Uterus (tissue), 2 donors: ENCODE measurements at regions not wholly inside any gene's neighbourhood (a gene's known extent, or its start where the extent isn't known, plus 50 kb on each side); places are given as distances from the start of the nearest gene placed in this dataset.

Experiments used
- CTCF ChIP-seq, 4 experiments: fragments of 200-600 bp in 2 of 4; fragments of 450-650 bp in 2 of 4; sonication (generic) in 2 of 4; IDR thresholded peaks; one replicate each; pipeline ENCODE4 v1.5.1; 2016 to 2019; ENCODE audit warnings: antibody characterized with exemption in 4 of 4, mild to moderate bottlenecking in 2 of 4, moderate library complexity in 1 of 4
- POLR2A ChIP-seq, 2 donors: fragments of 450-650 bp; IDR thresholded peaks; one replicate each; pipeline ENCODE4 v1.6.1; 2016; ENCODE audit warnings: antibody characterized with exemption in 2 of 2, mild to moderate bottlenecking in 1 of 2, moderate library complexity in 1 of 2

DNA sequence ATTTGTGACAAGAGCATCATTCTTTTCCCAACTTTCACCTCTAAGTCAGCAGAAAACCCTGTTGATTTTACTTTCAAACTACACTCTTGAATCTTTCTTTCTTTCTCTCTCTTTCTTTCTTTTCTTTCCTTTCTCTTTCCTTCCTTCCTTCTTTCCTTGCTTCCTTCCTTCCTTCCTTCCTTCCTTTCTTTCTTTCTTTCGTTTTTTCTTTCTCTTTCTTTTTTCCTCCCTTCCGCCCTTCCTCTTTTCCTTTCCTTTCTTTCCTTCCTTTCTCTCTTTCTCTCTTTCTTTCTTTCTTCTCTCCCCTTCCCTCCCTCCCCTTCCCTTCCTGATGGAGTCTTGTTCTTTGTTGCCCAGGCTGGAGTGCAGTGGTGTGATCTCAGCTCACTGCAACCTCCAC, 649.5 kb downstream of the PLCL1 start:
- TF ChIP-seq CTCF (IDR thresholded peaks at IDR 0.05) (no peak), POLR2A (IDR thresholded peaks at IDR 0.05) (no peak)
